ENCODE measurements at regions not wholly inside any gene's neighbourhood (a gene's known extent, or its start where the extent isn't known, plus 50 kb on each side); places are given as distances from the start of the nearest gene placed in this dataset.

DNA sequence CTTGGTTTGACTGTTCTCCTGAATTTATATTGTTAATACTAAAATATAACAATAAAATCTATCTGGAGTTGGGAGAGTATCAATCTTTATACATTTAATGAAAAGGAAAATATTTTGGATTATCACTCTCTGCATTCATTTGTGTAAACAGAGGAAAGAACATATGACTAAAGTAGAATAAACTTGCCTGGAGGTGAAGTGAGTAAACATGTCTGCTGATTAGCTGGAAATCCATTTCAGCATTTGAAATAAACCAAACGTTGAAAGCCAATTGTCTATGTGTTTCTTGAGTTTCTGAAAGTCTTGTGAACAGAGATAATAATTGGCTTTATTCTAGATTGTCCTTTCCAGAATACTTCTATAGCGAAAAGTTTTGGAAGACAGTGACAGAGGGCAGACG, 776.2 kb downstream of the SEMA5A start (continued):
- TF ChIP-seq, protein P1, sequence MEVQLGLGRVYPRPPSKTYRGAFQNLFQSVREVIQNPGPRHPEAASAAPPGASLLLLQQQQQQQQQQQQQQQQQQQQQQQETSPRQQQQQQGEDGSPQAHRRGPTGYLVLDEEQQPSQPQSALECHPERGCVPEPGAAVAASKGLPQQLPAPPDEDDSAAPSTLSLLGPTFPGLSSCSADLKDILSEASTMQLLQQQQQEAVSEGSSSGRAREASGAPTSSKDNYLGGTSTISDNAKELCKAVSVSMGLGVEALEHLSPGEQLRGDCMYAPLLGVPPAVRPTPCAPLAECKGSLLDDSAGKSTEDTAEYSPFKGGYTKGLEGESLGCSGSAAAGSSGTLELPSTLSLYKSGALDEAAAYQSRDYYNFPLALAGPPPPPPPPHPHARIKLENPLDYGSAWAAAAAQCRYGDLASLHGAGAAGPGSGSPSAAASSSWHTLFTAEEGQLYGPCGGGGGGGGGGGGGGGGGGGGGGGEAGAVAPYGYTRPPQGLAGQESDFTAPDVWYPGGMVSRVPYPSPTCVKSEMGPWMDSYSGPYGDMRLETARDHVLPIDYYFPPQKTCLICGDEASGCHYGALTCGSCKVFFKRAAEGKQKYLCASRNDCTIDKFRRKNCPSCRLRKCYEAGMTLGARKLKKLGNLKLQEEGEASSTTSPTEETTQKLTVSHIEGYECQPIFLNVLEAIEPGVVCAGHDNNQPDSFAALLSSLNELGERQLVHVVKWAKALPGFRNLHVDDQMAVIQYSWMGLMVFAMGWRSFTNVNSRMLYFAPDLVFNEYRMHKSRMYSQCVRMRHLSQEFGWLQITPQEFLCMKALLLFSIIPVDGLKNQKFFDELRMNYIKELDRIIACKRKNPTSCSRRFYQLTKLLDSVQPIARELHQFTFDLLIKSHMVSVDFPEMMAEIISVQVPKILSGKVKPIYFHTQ (CRISPR knock-in tag; IDR thresholded peaks at IDR 0.05): no peak

DNA sequence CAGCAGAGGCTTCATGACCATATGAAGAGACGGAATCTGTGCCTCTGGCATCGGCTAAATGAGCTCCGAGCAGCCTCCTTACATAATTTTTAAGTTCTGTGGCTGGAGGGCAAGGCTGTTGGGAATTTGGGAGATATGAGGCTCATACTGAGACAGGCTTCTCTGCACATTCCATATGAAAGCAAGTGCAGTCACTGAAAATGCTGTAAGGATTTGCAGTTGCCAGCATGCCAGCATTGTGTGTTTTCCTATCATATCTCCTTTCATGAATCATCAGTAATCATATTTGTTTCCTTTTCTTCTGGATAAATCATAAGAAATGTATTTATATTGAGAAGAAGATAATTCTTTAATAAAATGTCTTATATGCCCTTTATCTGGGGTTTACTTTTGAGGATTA, 775.4 kb downstream of the SEMA5A start:
- no peaks in the 10 kb centered on the region for H3K27me3 Mint-ChIP-seq (ENCODE audit: low read depth)
- no peaks in the 10 kb centered on the region for H3K36me3 Mint-ChIP-seq
- H3K4me1 Mint-ChIP-seq: peaks cover 2% of the 10 kb centered on the region; the same call in 1 of the 2 replicates
- H3K27ac Mint-ChIP-seq: no peak overlapping the region
- H3K4me3 Mint-ChIP-seq: no peak overlapping the region
- DNase-seq (ENCODE audit: low spot score) (no peak), ATAC-seq (no peak)
- ChIA-PET CTCF (no interaction called here), POLR2A (no interaction called here)
- H3K9me3 Mint-ChIP-seq: no peaks in the 10 kb centered on the region
- TF ChIP-seq NFATC4 (CRISPR knock-in tag; IDR thresholded peaks at IDR 0.05) (no peak), RELA (CRISPR knock-in tag; IDR thresholded peaks at IDR 0.05; ENCODE audit: borderline replicate concordance) (no peak), TCF7 (CRISPR knock-in tag; IDR thresholded peaks at IDR 0.05; ENCODE audit: low read depth) (no peak), MYBL2 (CRISPR knock-in tag; IDR thresholded peaks at IDR 0.05) (no peak), TEAD1 (CRISPR knock-in tag; IDR thresholded peaks at IDR 0.05) (no peak), CREB1 (CRISPR knock-in tag; IDR thresholded peaks at IDR 0.05) (no peak), ESRRA (CRISPR knock-in tag; IDR thresholded peaks at IDR 0.05; ENCODE audit: borderline replicate concordance) (no peak), RORB (CRISPR knock-in tag; IDR thresholded peaks at IDR 0.05) (no peak)
- TF ChIP-seq, protein P2, sequence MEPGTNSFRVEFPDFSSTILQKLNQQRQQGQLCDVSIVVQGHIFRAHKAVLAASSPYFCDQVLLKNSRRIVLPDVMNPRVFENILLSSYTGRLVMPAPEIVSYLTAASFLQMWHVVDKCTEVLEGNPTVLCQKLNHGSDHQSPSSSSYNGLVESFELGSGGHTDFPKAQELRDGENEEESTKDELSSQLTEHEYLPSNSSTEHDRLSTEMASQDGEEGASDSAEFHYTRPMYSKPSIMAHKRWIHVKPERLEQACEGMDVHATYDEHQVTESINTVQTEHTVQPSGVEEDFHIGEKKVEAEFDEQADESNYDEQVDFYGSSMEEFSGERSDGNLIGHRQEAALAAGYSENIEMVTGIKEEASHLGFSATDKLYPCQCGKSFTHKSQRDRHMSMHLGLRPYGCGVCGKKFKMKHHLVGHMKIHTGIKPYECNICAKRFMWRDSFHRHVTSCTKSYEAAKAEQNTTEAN (CRISPR knock-in tag; IDR thresholded peaks at IDR 0.05): no peak
- TF ChIP-seq, protein P3, sequence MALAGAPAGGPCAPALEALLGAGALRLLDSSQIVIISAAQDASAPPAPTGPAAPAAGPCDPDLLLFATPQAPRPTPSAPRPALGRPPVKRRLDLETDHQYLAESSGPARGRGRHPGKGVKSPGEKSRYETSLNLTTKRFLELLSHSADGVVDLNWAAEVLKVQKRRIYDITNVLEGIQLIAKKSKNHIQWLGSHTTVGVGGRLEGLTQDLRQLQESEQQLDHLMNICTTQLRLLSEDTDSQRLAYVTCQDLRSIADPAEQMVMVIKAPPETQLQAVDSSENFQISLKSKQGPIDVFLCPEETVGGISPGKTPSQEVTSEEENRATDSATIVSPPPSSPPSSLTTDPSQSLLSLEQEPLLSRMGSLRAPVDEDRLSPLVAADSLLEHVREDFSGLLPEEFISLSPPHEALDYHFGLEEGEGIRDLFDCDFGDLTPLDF (CRISPR knock-in tag; IDR thresholded peaks at IDR 0.05): no peak
- TF ChIP-seq, protein P4, sequence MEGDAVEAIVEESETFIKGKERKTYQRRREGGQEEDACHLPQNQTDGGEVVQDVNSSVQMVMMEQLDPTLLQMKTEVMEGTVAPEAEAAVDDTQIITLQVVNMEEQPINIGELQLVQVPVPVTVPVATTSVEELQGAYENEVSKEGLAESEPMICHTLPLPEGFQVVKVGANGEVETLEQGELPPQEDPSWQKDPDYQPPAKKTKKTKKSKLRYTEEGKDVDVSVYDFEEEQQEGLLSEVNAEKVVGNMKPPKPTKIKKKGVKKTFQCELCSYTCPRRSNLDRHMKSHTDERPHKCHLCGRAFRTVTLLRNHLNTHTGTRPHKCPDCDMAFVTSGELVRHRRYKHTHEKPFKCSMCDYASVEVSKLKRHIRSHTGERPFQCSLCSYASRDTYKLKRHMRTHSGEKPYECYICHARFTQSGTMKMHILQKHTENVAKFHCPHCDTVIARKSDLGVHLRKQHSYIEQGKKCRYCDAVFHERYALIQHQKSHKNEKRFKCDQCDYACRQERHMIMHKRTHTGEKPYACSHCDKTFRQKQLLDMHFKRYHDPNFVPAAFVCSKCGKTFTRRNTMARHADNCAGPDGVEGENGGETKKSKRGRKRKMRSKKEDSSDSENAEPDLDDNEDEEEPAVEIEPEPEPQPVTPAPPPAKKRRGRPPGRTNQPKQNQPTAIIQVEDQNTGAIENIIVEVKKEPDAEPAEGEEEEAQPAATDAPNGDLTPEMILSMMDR (IDR thresholded peaks at IDR 0.05): no peak

DNA sequence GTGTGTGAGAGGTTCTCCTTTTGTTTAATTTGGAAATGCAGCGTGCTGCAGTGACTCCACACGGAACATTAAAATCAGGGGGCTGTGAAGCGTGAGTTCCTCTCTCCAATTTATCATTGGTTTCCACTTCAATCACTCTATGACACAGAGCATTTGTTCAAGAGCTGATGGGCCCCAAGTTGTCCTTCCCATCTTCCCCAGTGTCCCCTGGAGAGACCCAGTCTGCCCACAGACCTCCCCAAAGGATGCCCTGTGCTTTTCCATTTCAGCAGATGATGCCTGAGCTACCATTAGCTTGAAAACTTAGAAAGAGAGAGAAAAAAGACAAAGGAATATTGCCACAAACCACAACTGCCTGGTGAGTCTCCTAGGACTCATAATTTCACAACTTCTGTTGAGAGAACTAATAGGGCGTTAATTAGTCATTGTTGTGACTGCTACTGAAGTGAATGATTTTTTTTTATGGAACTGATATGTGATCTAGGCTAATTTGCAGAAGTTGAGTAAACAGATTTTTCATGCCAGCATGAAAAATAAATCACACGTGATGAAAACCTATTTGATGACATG, 772.7 kb downstream of the SEMA5A start:
- H3K27ac Mint-ChIP-seq: no peak overlapping the region
- no peaks in the 10 kb centered on the region for H3K36me3 Mint-ChIP-seq
- peaks cover 2% of the 10 kb centered on the region; the same call in 1 of the 2 replicates for H3K4me1 Mint-ChIP-seq
- POLR2A ChIA-PET: no interaction called here
- H3K4me3 Mint-ChIP-seq: no peak overlapping the region
- TF ChIP-seq, protein P5, sequence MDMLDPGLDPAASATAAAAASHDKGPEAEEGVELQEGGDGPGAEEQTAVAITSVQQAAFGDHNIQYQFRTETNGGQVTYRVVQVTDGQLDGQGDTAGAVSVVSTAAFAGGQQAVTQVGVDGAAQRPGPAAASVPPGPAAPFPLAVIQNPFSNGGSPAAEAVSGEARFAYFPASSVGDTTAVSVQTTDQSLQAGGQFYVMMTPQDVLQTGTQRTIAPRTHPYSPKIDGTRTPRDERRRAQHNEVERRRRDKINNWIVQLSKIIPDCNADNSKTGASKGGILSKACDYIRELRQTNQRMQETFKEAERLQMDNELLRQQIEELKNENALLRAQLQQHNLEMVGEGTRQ (CRISPR knock-in tag; IDR thresholded peaks at IDR 0.05): no peak
- TF ChIP-seq ETV6 (CRISPR knock-in tag; IDR thresholded peaks at IDR 0.05): no peak
- no peak for TF ChIP-seq NFYB (CRISPR knock-in tag; conservative IDR thresholded peaks at IDR 0.05; ENCODE audit: low read depth)
- TF ChIP-seq, protein P6, sequence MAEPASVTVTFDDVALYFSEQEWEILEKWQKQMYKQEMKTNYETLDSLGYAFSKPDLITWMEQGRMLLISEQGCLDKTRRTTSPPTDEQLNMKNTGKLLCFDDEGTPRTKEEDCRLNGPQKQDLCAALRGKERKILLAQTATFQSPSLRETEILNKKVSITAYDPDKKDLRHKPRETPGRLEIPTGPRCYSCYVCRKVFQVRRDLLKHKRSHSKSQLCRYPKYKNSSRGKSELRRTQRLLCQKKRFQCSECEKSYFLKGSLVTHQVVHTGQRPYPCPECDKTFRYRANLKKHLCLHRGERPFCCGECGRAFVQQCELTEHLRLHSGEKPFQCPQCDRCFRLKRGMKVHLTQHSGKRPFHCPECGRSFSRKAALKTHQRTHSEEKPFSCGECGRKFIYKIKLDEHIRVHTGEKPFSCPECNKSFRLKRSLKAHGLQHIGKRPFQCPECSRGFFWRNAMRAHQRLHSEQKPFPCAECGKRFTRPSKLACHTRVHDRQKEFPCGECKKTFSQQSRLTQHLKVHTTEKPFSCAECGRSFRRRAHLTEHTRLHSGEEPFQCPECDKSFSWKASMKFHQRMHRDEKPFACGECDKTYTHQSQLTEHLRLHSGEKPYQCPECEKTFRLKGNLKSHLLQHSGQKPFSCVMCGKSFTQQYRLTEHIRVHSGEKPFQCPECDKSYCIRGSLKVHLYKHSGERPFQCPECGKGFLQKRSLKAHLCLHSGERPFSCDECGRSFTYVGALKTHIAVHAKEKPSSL (CRISPR knock-in tag; conservative IDR thresholded peaks at IDR 0.05): no peak
- no peak for TF ChIP-seq ZNF232 (CRISPR knock-in tag; IDR thresholded peaks at IDR 0.05)
- TF ChIP-seq, protein P7, sequence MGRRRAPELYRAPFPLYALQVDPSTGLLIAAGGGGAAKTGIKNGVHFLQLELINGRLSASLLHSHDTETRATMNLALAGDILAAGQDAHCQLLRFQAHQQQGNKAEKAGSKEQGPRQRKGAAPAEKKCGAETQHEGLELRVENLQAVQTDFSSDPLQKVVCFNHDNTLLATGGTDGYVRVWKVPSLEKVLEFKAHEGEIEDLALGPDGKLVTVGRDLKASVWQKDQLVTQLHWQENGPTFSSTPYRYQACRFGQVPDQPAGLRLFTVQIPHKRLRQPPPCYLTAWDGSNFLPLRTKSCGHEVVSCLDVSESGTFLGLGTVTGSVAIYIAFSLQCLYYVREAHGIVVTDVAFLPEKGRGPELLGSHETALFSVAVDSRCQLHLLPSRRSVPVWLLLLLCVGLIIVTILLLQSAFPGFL (CRISPR knock-in tag; IDR thresholded peaks at IDR 0.05; ENCODE audit: borderline replicate concordance): no peak
- TF ChIP-seq, protein P3 (CRISPR knock-in tag; IDR thresholded peaks at IDR 0.05): no peak
- TF ChIP-seq, protein P8, sequence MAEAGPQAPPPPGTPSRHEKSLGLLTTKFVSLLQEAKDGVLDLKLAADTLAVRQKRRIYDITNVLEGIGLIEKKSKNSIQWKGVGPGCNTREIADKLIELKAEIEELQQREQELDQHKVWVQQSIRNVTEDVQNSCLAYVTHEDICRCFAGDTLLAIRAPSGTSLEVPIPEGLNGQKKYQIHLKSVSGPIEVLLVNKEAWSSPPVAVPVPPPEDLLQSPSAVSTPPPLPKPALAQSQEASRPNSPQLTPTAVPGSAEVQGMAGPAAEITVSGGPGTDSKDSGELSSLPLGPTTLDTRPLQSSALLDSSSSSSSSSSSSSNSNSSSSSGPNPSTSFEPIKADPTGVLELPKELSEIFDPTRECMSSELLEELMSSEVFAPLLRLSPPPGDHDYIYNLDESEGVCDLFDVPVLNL (CRISPR knock-in tag; IDR thresholded peaks at IDR 0.05; ENCODE audit: borderline replicate concordance, low read depth): no peak
- no peak for TF ChIP-seq JAZF1 (CRISPR knock-in tag; IDR thresholded peaks at IDR 0.05)
- ATAC-seq (no peak), DNase-seq (ENCODE audit: low spot score) (no peak)
- no peaks in the 10 kb centered on the region for H3K9me3 Mint-ChIP-seq
- H3K27me3 Mint-ChIP-seq (ENCODE audit: low read depth): no peaks in the 10 kb centered on the region
- CTCF ChIA-PET: no interaction called here
